ENCODE measurements at regions not wholly inside any gene's neighbourhood (a gene's known extent, or its start where the extent isn't known, plus 50 kb on each side); places are given as distances from the start of the nearest gene placed in this dataset.
"Not testable (repeated sequence)": the region's sequence is repeated elsewhere in the genome, so short reads cannot be mapped to it uniquely, and the experiment has no call there.

DNA sequence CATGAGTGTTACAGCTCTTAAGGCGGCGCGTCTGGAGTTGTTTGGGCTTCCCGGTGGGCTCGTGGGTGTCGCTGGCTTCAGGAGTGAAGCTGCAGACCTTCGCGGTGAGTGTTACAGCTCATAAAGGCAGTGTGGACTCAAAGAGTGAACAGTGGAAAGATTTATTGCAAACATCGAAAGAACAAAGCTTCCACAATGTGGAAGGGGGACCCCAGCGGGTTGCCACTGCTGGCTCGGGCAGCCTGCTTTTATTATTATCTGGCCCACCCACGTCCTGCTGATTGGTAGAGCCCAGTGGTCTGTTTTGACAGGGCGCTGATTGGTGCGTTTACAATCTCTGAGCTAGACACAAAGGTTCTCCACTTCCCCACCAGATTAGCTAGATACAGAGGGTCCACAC is 405.7 kb downstream of the HLX start:
- TF ChIP-seq, protein P1, sequence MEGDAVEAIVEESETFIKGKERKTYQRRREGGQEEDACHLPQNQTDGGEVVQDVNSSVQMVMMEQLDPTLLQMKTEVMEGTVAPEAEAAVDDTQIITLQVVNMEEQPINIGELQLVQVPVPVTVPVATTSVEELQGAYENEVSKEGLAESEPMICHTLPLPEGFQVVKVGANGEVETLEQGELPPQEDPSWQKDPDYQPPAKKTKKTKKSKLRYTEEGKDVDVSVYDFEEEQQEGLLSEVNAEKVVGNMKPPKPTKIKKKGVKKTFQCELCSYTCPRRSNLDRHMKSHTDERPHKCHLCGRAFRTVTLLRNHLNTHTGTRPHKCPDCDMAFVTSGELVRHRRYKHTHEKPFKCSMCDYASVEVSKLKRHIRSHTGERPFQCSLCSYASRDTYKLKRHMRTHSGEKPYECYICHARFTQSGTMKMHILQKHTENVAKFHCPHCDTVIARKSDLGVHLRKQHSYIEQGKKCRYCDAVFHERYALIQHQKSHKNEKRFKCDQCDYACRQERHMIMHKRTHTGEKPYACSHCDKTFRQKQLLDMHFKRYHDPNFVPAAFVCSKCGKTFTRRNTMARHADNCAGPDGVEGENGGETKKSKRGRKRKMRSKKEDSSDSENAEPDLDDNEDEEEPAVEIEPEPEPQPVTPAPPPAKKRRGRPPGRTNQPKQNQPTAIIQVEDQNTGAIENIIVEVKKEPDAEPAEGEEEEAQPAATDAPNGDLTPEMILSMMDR (IDR thresholded peaks at IDR 0.05): not testable (repeated sequence)
- TF ChIP-seq ZFX (IDR thresholded peaks at IDR 0.05; ENCODE audit: borderline replicate concordance): not testable (repeated sequence)
